Natural killer cell (primary cell): ENCODE measurements at regions not wholly inside any gene's neighbourhood (a gene's known extent, or its start where the extent isn't known, plus 50 kb on each side); places are given as distances from the start of the nearest gene placed in this dataset.

Source experiments
- ATAC-seq, 3 donors: fragments of 150-1000 bp in 2 of 3; fragments of 200-7000 bp in 1 of 3; cut with Tn5 transposase; 1 replicate in 1 of 3; 2 replicates in 2 of 3; pipeline ENCODE4 v1.10.0; 2021; ENCODE audit warnings: mild to moderate bottlenecking in 2 of 3, moderate library complexity in 2 of 3
- DNase-seq, 2 donors: peaks; one replicate each; pipeline versions ENCODE4 v3.0.0 to v3.0.0-alpha.2; 2013 to 2021; ENCODE audit warnings: mixed read lengths in 1 of 2
- H3K27ac ChIP-seq: one replicate; pipeline ENCODE4 v1.5.1; 2013; ENCODE audit warnings: mild to moderate bottlenecking, low read length
- H3K27me3 ChIP-seq: one replicate; pipeline ENCODE4 v1.6.1; 2013; ENCODE audit warnings: low read length; ENCODE audit not compliant: control insufficient read depth, insufficient read depth
- H3K36me3 ChIP-seq: one replicate; pipeline ENCODE4 v1.6.1; 2013; ENCODE audit warnings: low read length; ENCODE audit not compliant: control insufficient read depth, insufficient read depth
- H3K4me1 ChIP-seq: one replicate; pipeline ENCODE4 v1.6.1; 2013; ENCODE audit warnings: low read length; ENCODE audit not compliant: control insufficient read depth, insufficient read depth
- H3K4me3 ChIP-seq: one replicate; pipeline ENCODE4 v1.5.1; 2013; ENCODE audit warnings: low read length
- H3K9me3 ChIP-seq: one replicate; pipeline ENCODE4 v1.6.1; 2013; ENCODE audit warnings: low read length; ENCODE audit not compliant: control insufficient read depth, insufficient read depth
- H3K27ac Mint-ChIP-seq, 2 donors: one replicate each; pipeline ENCODE4 v1.8.0; 2022; ENCODE audit warnings: mild to moderate bottlenecking in 2 of 2, mixed read lengths in 2 of 2, moderate library complexity in 1 of 2
- H3K27me3 Mint-ChIP-seq, 2 donors: one replicate each; pipeline ENCODE4 v1.8.0; 2022; ENCODE audit warnings: low read depth in 2 of 2, mixed read lengths in 2 of 2
- H3K36me3 Mint-ChIP-seq: one replicate; pipeline ENCODE4 v1.8.0; 2022; ENCODE audit warnings: mixed read lengths
- H3K4me1 Mint-ChIP-seq, 2 donors: one replicate each; pipeline ENCODE4 v1.8.0; 2022; ENCODE audit warnings: mixed read lengths in 2 of 2
- H3K4me3 Mint-ChIP-seq: one replicate; pipeline ENCODE4 v1.8.0; 2022; ENCODE audit warnings: mild to moderate bottlenecking, moderate library complexity, mixed read lengths
- H3K9me3 Mint-ChIP-seq, 2 donors: one replicate each; pipeline ENCODE4 v1.8.0; 2022; ENCODE audit warnings: mixed read lengths in 2 of 2
- WGBS: methylation state at CpG from one replicate; pipeline ENCODE4 v1.1.7; 2013; ENCODE audit warnings: missing lambda C conversion rate; ENCODE audit not compliant: insufficient coverage; 5-methylcytosine and 5-hydroxymethylcytosine counted together
- intact Hi-C: fragments of 100-400 bp; cut with micrococcal nuclease; formaldehyde crosslinking; loops from one replicate; pipeline ENCODE4 v1.14.2; 2022
- TF ChIP-seq, protein P1 (sequence below): fragments of 200-600 bp; IDR thresholded peaks from one replicate; pipeline ENCODE4 v1.8.0; 2022; ENCODE audit warnings: antibody characterized with exemption

DNA sequence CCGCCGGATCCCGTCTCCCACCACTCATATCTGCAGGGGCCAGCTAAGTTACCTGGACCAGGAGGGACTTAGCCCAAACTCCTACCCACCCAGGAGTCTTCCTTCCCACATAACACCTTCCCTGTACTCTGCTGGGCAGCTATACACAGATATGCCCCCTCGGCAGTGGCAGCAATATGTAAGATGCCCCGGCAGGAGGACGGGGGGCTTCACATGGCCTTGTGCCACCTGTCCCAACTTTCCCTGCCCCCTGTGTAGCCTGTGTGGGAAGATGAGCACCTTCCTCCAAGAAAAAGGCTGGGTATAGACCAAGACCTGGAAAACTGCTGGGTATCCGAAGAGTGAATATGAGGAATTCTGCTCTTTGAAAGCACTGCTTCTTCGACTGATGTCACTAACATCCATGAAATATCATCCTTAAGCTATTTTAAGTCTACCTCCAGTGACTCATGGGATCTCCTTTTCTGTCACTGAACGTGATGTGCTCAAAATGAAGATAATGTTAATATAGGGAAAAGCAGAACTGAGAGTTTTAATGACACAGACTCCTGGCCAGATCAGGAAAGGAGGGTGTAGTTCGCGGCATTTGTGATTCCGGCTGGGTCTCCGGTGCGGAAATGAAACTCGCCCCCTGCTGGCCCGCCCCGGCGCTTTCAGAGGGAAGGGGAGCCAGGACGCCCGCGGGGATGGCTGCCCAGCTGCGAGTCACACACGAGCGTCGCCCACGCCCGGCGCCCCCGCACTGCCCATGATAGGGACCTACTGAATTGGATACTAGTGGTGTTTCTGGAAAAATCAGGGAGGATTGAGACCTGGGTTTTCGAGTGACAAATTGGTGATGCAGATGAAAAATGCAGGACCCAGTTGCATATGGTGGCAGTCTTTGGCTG lies 256.9 kb upstream of the NFE2L3 start:
- DNase-seq: peak; percentile 57 to 70
- intact Hi-C loops: loop anchor here (5.0 to 10.0 kb wide), 2 partner anchors 600 to 787 kb away; no protein-coding TSS in a partner anchor
- no peak overlapping the region for H3K4me3 ChIP-seq
- TF ChIP-seq, protein P1, sequence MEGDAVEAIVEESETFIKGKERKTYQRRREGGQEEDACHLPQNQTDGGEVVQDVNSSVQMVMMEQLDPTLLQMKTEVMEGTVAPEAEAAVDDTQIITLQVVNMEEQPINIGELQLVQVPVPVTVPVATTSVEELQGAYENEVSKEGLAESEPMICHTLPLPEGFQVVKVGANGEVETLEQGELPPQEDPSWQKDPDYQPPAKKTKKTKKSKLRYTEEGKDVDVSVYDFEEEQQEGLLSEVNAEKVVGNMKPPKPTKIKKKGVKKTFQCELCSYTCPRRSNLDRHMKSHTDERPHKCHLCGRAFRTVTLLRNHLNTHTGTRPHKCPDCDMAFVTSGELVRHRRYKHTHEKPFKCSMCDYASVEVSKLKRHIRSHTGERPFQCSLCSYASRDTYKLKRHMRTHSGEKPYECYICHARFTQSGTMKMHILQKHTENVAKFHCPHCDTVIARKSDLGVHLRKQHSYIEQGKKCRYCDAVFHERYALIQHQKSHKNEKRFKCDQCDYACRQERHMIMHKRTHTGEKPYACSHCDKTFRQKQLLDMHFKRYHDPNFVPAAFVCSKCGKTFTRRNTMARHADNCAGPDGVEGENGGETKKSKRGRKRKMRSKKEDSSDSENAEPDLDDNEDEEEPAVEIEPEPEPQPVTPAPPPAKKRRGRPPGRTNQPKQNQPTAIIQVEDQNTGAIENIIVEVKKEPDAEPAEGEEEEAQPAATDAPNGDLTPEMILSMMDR: peak; percentile 68
- H3K4me3 Mint-ChIP-seq: peak overlapping the region; percentile 77
- H3K9me3 Mint-ChIP-seq: no peaks in the 10 kb centered on the region
- peaks cover 10% of the 10 kb centered on the region for H3K4me1 ChIP-seq
- peak overlapping the region in 1 of 2 donors; percentile 56 for H3K27ac Mint-ChIP-seq
- no peak overlapping the region for H3K27ac ChIP-seq
- peaks cover 16 to 28% of the 10 kb centered on the region in 2 donors for H3K4me1 Mint-ChIP-seq
- peaks cover 31 to 41% of the 10 kb centered on the region in 2 donors for H3K27me3 Mint-ChIP-seq
- peaks cover 6% of the 10 kb centered on the region for H3K36me3 Mint-ChIP-seq
- no peaks in the 10 kb centered on the region for H3K36me3 ChIP-seq
- H3K9me3 ChIP-seq: no peaks in the 10 kb centered on the region
- ATAC-seq: peak; percentile 56 to 74 (median 70)
- 15% methylated on average over 29 of the region's 30 CpGs for WGBS
- H3K27me3 ChIP-seq: peaks cover 6% of the 10 kb centered on the region

DNA sequence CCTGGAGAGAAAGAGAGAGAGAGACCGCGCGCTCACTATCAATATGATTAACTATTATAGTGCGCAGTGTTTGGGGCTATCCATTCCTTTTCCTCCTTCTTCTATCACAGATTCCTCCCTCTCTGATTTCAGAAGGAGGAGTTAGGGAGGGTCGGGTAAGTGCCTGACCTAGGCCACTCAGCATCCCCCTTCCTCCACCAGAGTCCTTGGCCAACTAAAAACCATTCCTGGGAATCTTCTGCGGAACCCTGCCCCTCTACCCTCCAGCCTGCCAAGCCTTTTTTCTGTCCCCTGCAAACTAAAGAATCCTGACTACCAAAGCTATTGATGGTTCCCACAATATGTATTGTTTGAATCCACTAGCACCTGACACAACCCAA lies 256.2 kb upstream of the NFE2L3 start:
- Mint-ChIP-seq H3K27ac (no peak overlapping the region), H3K36me3 (peaks cover 6% of the 10 kb centered on the region), H3K9me3 (no peaks in the 10 kb centered on the region), H3K27me3 (peaks cover 32 to 38% of the 10 kb centered on the region in 2 donors), H3K4me1 (peaks cover 16 to 28% of the 10 kb centered on the region in 2 donors), H3K4me3 (peak overlapping the region; percentile 77)
- Histone ChIP-seq H3K9me3 (no peaks in the 10 kb centered on the region), H3K4me1 (peaks cover 10% of the 10 kb centered on the region), H3K27ac (no peak overlapping the region), H3K27me3 (peaks cover 6% of the 10 kb centered on the region), H3K4me3 (no peak overlapping the region), H3K36me3 (no peaks in the 10 kb centered on the region)
- ATAC-seq (peak in 1 of 3 donors; percentile 8), DNase-seq (no peak)
- TF ChIP-seq, protein P1: no peak
- 76% methylated on average over 2 of the region's 6 CpGs for WGBS
- intact Hi-C loops: loop anchor here (10.0 kb wide), 1 partner anchor 599 kb away; no protein-coding TSS in a partner anchor

DNA sequence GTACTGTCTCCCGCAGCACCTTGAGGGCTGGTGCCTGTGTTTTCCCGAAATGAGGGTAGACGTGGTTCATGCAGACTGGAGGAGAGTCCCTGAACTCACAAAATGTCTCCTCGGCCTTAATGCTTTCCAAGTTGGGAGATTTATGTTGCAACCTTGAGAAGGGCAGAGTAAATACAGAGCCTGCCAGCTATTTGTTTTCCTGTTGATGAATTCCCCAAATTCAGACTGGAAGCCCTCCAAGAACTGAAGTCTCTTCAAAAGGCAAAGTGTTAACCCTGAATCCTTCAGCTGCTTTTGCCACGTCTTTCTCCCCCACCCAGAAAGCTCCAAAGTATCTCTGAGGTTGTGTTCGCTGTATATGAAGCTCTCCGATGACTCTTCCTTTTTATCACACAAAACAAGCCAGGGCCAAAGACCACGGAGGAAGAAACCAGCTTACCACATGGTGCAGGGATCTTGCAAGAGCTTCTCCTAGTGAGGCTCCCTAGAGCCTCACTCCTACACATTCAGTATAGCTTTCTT lies 254.7 kb upstream of the NFE2L3 start:
- H3K4me3 Mint-ChIP-seq: no peak overlapping the region
- DNase-seq (no peak), ATAC-seq (no peak)
- H3K9me3 Mint-ChIP-seq: no peaks in the 10 kb centered on the region
- H3K4me3 ChIP-seq: no peak overlapping the region
- peaks cover 10% of the 10 kb centered on the region for H3K4me1 ChIP-seq
- H3K36me3 Mint-ChIP-seq: peaks cover 6% of the 10 kb centered on the region
- no peaks in the 10 kb centered on the region for H3K9me3 ChIP-seq
- H3K27me3 ChIP-seq: peaks cover 6% of the 10 kb centered on the region
- 74% methylated on average over 8 of the region's 8 CpGs for WGBS
- no peaks in the 10 kb centered on the region for H3K36me3 ChIP-seq
- TF ChIP-seq, protein P1: no peak
- H3K4me1 Mint-ChIP-seq: peaks cover 16 to 28% of the 10 kb centered on the region in 2 donors
- no peak overlapping the region for H3K27ac Mint-ChIP-seq
- H3K27ac ChIP-seq: no peak overlapping the region
- intact Hi-C loops: loop anchor here (10.0 kb wide), 1 partner anchor 597 kb away; no protein-coding TSS in a partner anchor
- H3K27me3 Mint-ChIP-seq: peaks cover 28 to 30% of the 10 kb centered on the region in 2 donors
